Hepatic stellate cell (primary cell): ENCODE measurements at regions not wholly inside any gene's neighbourhood (a gene's known extent, or its start where the extent isn't known, plus 50 kb on each side); places are given as distances from the start of the nearest gene placed in this dataset.
"Not testable (repeated sequence)": the region's sequence is repeated elsewhere in the genome, so short reads cannot be mapped to it uniquely, and the experiment has no call there.

ENCODE experiments used
- DNase-seq: peaks from one replicate; pipeline ENCODE4 v3.0.0; 2011; ENCODE audit warnings: low spot score

DNA sequence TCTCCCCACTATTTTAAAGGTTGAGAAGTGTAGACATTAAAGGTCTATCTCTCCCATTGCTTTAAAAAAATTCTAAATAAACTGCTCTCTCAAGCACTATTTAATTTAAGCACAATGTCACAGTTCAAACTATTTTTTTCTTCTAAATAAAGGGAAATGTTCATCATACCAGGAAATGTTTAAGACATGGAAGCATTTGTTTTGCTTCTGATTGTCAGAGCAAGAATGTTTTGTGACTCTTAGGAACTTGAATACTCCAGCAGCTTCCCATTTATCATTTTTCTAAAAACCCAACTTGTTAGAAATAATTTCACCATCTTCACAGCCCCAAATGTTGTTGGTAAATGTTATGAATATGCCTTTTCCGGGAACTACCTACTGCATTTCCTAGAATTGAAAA is 121.8 kb upstream of the NTF3 start:
- no peak for DNase-seq

DNA sequence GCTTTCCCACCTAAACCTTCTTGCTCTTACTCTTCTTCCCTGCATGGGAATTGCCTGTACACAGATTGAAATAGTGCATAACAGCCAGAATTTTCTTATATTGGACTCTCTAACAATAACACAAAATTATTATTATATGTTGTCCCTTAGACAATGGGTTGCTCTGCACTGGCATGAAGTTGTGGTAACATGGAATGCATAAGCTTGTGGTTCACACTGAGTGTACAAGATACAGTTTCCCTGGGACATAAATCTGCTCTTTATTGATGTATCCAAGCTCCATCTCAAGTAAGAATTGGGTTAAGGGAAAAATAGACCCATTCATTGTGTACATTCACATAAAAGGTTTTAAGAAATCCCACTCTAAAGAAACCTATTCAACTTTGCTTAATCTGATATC is 114.4 kb upstream of the NTF3 start:
- DNase-seq, result no peak

DNA sequence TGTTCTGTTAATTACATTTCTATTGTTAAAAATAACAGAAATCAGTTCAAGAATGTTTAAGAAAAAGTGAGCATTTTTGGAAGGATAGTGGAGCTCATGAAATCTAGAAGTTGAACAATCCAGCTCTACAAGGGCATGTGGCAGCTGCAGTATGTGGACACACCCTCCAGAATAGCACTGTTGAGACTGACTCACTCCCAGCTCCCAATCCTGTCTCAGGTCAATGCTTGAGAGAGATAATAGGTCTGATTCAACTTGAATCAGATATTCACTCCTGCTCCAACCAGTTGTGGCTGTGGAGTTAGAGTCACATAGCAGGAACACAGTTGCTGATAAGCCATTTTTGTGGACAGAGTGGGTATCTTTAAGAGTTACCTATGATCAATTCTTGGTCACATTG is 113.0 kb upstream of the NTF3 start:
- peak; percentile 73 for DNase-seq

DNA sequence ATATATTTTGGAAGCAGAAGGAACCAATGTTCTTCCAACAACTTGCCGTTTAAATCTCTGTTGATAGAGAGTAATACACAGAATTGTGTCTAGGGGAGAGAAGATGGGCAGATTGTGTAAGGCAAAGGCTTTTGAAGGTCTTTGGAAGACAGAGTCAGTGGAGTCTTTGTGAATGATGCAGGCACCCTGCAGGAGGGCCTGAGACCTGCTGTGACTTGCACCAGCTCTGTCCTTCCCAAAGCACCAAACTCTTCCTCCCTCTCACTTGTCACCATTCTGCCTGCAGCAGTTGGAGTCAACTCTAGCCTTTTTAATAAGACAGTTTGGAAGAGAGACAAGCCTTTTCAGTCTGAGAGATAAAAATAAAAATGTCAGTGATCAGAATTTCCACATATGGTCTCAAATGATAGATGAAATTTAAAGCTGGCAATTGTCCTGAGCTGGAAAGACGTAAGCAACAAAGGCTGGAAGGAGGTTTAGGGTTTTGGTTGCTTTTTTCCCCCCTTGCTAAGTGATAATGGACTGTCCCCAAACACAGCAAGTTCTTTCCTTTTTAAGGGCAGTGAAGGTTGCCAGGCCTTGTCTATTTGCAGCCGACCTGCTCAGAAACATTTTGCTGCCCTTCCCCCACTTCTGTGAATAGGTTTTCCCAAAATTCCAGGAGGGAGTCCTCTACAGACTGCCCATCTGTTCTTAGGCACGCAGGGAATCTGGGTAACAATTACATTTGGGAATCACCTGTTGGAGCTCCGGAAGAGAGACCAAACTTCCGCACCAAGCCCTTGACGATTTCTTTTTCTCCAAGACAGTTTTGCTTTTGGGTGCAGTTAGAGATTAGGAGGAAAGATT is 103.0 kb upstream of the NTF3 start:
- no peak for DNase-seq

DNA sequence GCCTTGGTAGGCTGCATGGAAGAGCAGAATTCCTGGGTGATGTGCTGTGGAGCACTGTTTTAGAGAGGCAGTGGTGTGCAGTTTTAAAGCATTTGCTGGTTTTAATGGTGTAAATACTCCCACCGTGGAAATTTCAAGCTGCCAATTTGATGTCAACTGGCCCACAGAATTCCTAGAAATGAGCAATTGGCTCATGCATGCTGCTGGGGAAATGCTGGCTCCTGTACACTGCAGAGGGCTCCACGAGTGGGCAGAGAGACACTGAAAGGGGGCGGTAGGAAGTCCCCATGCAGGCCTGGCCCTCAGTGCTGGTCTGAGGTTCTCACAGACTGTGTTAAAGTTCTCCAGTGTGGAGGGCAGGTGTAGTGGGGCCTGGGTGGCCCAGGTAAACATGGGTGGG is 99.4 kb upstream of the NTF3 start:
- no peak for DNase-seq

DNA sequence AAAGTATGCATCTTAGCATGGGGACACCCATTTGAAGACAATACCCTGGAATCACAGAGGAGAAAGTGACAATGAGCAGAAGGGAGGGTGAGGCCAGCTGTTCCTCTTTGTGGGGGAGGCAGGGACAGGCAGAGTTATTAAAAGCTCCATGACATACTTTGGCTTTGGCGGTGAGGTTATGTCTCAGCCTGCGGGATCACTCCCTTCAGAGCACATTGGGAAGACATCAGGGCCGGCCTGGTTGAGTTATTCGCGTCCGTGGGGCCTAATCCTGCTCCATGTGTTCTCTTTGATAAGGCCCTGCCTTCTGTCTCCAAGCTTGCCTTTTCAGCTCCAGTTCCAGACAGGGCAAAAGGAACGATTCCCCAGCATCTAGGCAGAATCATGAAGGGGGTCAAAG is 98.8 kb upstream of the NTF3 start:
- no peak for DNase-seq

DNA sequence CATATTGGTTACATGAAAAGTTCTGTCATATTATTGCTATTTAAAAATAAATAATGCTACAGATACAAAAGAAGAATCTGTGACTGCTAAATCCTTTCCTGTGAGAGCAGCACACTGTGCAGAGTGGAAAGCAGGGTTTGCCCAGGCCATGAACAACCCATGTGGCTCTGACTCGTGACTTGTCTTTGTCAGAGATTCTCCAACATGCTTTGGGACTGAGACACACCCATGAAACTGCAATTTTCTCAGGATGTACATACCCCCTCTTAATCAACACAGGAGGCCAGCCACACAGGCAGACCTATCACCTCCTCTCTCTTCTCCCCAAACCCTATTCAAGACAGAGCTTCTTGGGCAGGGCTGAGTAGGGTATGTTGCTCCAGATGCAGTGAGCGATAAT is 96.8 kb upstream of the NTF3 start:
- DNase-seq, result no peak

DNA sequence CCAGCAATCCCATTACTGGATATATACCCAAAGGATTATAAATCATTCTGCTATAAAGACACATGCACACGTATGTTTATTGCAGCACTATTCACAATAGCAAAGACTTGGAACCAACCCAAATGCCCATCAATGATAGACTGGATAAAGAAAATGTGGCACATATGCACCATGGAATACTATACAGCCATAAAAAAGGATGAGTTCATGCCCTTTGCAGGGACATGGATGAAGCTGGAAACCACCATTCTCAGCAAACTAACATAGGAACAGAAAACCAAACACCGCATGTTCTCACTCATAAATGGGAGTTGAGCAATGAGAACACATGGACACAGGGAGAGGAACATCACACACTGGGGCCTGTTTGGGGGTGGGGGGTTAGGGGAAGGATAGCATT is 90.8 kb upstream of the NTF3 start:
- DNase-seq, result not testable (repeated sequence)

DNA sequence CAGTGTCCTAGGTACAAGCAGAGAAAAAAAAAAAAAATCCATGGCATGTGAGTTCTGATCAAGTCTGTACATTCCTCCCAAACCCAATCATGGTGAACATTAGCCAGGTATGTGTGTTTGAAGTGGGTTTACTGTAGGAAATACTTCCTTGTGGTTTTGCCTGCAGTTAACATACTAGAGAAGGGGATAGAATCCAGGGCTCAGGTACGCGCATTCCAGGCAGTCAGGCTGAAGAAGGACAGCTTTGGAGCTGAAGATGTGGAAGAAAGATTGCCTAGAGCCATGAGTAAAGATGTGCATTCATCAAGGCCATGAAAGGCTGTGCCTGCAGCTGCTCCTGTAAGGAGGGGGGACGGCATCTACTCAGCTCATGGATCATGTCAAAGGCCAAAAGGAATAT is 88.2 kb upstream of the NTF3 start:
- DNase-seq, result no peak

DNA sequence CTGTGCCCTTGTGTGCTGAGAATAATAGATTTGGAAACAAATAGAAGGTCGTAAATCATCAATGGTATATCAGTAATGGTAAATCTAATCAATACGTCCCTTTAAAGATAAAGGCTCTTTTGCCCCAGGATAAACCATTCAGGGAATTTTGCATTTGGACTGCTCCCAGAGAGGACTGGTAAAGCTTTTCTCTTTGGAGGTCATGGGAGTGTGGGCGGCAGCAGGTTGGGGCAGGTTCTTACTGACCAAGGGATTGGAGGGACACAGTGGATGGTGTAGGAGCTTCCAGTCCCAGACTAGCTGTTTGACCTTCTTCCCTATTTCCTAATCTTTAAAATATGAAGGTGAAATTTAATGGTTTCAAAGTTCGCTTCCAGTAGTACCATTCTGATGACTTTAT is 87.8 kb upstream of the NTF3 start:
- no peak for DNase-seq

DNA sequence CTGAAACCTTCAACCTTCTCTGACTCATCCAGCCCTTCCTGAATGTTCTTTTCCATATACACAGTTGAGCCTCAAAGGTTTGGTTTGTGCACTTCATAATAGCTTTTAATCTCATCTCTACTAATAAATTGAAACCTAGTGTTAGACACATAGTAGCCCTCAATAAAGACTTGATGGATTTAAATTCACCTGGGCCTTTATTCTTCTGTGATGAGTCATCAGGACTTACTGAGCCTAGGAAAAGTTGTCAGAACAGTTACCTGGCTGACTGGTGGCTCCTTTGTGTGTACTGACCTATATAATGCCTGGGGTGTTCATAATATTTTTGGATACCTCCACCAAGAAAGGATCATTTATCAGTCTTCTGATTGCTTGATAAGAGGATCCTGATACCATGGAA is 86.4 kb upstream of the NTF3 start:
- no peak for DNase-seq

DNA sequence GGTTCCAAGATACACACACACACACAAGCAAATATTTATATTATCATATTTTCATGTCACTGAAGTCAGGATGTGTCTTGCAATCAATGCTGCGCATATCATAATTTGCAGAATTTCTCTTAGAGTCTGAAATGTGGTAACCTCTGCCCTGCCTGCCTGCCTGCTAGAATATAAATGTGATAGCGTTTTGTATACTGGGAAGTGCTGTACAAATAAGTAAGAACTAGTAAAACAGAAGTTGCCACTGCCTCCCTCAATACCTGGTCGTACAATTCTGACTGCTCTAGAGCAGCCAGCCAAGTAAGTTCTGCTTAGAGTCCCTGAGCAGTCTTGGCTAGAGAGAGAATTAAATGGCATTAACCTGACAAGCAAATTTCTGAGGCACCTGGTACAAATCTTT is 83.9 kb upstream of the NTF3 start:
- no peak for DNase-seq

DNA sequence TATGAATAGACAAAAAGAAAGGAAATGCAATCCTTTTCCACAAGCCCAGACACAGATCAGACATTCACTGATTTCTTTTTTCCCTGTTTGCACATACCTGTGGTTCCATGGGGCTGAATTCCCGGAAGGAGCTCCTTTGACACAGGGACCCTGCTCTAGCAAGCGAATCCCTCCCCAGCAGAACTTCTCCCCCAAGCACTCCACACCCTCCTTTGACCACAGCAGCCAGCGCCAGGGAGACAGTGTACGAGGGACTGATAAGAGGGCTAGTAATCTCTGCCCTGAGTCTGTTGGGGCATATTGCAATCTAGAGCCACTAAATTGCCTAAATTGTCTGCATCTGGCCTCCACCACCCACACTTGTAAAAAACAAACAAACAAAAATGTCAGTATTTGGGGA is 83.4 kb upstream of the NTF3 start:
- DNase-seq, result no peak

DNA sequence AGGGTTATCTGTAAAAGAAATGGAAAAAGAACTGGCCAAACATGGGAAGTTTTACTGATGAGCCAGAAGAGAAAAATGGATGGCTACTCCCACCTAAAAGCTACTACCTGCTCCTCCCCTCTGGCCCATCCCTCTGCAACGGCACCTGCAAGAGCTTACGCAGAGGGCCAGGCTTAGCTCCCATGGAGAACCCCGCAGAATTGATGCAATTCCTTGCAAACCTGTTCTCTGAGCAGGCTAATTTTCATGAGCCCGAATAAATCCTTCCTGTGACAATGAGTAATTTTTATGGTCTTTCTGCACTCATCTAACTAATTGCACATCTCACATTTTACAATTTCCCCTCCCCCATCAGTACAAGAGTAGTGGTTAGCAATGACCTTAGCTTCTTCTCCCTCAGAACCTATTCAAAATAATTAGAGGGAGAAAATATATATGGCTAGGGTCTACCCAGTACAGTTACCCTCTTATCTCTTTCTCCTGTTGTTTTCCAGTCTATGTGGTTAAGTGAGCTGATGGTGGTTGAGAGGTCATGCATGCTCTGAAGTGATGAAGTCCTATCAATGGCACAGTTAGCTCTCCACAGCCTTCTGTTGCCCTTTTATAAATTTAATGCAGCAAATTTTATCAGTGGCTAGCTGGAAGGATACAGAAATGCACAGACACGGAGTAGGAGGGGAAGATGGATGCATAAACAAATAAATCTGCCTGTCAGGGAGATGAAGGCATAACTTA is 67.7 kb upstream of the NTF3 start:
- no peak for DNase-seq

DNA sequence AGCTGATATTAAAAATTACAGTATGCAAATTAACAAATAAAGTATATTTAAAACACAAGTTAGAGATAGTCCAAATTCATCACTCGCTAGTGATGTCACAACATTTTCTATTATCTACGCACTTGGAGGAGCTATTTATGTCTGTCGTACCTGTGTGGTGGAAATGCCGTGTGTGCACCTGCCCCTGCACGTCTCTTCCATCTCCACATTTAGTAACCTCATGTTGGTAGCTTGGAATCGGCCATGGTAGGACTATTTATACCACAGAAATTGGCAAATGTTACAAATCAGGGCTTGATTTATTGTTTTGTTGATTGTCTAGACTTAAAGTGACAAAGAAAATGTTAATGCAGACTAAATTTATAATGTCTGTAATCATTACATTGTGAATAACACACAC is 62.6 kb upstream of the NTF3 start:
- DNase-seq, result no peak

DNA sequence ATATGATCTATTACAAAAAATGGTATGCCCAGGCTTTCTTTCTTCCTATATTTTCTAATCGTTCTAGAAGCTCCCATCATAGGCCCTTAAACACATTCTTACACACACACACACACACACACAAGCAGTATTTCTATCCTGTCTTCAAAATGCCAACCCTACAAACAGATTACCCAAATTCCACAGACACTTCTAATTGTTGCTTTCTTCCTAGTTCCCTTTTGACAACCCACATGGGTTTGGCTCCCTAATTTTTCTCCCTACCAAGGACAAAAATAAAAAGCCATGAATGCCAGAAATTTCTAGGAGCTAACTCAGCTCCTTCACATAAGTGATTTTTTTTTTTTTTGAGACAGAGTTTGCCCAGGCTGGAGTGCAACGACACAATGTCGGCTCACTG is 60.3 kb upstream of the NTF3 start:
- no peak for DNase-seq

DNA sequence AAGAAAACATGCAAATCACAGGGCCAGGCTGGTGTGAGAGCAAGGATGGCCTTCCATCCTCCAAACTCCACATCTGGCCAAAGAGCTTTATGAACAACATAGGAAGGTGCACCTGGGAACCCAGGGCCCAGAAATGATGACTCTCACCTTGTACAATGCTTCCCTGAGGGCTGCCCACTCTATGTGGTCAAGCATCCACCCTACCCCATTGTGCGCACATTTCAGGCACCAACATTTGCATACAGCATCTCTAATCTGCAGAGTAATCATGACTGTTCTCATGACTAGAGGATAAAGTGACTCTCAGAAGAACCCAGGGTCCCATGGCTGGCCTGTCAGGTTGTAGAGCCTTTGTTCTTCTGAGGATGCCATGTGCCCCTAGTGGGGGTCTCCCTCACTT is 57.2 kb upstream of the NTF3 start:
- DNase-seq, result no peak

DNA sequence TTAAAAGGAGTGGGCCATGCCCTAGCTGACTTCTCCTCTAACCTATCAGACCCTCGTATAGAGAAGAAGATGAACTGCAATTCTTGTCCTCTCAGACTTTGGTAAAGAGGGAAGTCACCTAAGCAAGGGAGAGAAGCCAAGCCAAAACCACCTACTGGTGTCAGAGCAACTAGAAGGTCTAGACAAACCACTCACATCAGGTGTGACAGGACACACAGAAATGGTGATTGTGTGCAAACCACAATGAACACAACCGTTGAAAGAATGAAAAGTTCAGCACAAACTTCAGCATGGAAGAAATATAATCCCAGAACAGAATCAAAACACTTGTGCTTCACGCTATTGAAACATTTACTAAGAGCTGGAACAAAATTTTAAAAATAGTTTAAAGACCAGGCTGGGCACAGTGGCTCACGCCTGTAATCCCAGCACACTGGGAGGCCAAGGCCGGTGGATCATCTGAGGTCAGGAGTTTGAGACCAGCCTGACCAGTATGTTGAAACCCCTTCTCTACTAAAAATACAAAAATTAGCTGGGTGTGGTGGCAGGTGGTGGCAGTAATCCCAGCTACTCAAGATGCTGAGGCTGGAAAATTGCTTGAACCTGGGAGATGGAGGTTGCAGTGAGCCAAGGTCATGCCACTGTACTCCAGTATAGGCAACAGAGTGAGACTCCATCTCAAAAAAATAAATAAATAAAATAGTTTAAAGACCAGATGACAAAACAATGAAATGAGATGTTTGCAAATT is 56.2 kb upstream of the NTF3 start:
- no peak for DNase-seq

DNA sequence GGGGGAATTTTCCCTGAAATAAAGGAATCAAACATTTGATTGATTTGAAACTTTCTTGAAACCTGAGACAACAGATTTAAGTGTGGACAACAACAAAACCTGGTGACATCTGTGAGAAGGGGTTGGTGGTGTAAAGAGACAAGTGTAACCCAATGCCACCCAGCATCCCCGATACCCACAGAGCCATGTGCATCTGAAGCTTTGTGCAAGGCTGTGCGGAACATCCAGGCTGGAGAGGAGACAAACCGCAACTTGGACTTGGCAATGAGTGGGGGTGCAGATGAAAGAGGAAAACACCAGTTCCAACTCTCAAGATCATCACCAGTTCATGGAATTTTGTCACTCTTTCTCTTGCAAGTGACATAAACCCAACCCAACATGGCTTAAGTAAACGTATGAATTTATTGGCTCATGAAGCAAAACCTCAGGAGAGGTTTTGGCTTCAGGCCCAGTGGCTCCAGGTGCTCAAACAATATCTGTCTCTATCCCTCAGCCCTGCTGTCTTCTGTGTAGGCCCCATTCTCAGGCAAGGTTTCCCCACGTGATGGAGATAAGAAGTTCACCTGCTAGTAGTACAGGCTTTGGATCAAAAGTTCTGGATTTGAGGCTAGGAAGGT is 55.2 kb upstream of the NTF3 start:
- DNase-seq, result no peak

DNA sequence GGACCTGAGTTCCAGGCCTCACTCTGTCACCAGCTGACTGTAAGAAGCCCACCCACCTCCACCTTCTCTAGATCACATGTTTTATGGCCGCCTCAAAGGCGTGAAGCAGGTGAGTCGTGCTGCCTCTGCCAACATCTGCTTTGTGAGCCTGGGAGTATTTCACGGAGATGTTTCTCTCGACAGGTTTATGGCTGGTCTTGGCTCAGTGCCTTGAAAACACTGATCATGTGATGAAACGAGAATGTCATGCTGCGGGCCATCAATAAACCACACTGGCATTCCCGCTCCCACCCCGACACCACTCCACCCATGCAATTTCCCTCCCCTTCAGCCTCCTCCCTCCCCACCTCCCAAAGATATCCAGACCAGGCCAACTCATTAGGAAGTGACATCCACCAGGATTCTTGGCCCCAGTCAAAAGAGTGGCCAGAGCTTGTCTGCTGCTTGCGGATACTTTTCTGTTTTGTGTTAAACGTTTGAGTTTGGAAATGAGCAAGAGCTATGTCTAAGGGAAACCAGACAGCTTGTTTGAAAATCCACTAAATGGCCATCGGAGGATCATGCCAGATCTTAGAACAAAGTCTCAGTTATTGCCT is 53.8 kb upstream of the NTF3 start:
- DNase-seq, result no peak

DNA sequence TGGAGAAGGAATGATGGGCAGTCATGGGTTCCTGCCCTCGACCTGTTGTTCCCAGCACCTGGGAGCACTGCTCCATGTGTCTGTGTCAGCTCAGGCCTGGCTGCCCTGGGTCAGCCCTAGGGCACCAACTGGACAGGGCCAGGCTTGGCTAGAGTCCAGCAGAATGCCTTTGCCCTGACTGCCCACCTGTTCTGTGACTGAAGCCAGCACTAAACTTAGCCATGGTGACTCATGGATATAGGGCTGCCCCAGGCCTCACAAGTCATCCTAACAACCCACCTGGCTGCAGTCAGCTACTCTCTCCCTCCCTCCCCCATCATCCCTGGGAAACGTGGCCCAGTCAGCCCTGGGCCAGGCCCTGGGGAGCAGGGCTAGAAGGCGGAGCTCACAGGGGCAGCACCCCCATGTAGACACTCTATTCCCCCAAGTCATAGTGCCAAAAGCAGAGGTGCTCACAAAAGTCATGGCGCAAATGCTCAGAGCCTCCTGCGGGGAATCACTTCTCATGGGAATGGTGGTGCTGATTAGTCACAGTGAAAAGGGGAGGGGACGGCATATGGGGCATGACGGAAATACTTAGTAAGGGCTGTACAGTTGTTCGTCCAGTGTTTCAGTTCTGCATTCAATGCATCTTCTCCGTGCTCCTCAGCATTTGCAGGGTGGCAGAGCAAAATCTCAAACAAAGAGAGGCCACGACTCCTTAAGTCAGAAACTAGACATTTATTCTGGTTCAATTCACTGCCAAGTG is 52.0 kb upstream of the NTF3 start:
- DNase-seq, result no peak
